ENCODE measurements at regions not wholly inside any gene's neighbourhood (a gene's known extent, or its start where the extent isn't known, plus 50 kb on each side); places are given as distances from the start of the nearest gene placed in this dataset.
A peak's percentile ranks its signal among the peaks of the same experiment; 100 is the strongest.
"Not testable (repeated sequence)": the region's sequence is repeated elsewhere in the genome, so short reads cannot be mapped to it uniquely, and the experiment has no call there.

DNA sequence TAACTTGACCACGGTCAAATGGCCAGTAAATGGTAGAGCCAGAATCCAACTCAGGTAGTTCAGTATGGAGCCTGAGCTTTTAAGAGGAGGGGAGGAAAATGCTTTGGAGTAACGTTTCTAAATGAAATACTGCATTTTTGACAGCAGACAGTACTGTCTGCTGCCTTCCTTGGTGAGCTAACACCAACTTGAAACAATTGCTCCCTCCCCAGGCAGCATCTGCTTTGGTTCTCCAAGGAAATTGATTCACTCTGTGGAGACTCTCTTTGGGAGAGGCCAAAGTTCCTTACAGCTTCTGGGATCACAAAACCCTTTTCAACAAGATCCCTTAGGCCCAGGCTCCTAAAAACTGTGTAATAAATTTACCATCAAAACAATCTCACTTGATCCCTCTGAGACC lies 75.2 kb upstream of the SSBP2 start:
- DNase-seq (ENCODE audit: low read depth) = no peak

DNA sequence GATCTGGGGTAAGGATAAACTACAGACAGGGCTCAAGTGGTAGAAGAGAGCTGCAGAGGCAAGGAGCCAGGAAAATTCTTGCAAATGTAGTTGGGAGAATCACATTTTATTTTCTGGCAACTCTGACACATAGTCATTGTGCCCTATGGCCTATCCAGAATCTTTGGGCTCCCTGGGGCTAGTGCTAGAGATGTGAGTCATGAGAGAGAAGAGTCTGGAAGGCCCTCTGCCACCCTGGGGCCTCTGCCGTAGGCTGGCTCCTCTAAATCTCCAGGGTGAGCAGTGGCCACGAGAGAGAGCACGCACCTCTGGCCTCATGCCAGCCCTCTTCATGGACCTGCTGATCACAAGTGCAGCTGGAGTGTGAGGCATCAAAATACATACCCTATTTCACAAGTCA lies 74.3 kb upstream of the SSBP2 start:
- peak; percentile 26 for DNase-seq (ENCODE audit: low read depth)

DNA sequence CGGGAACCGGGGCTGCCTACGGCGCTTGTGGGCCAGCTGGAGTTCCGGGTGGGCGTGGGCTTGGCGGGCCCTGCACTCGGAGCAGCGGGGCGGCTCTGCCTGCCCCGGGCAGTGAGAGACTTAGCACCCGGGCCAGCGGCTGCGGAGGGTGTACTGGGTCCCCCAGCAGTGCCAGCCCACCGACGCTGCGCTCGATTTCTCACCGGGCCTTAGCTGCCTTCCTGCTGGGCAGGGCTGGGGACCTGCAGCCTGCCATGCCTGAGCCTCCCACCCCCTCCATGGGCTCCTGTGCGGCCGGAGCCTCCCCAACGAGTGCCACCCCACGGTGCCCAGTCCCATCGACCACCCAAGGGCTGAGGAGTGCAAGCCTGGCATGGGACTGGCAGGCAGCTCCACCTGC lies 72.8 kb upstream of the SSBP2 start:
- DNase-seq (ENCODE audit: low read depth) = not testable (repeated sequence)

GRCh38 chr5:81820863-81821262 lies 70.0 kb upstream of the SSBP2 start:
- no peak for DNase-seq (ENCODE audit: low read depth)

GRCh38 chr5:81820318-81820636 lies 69.4 kb upstream of the SSBP2 start:
- no peak for DNase-seq (ENCODE audit: low read depth)

GRCh38 chr5:81819556-81820317 lies 68.8 kb upstream of the SSBP2 start:
- DNase-seq (ENCODE audit: low read depth) = no peak

GRCh38 chr5:81817980-81818379 lies 67.1 kb upstream of the SSBP2 start:
- no peak for DNase-seq (ENCODE audit: low read depth)

DNA sequence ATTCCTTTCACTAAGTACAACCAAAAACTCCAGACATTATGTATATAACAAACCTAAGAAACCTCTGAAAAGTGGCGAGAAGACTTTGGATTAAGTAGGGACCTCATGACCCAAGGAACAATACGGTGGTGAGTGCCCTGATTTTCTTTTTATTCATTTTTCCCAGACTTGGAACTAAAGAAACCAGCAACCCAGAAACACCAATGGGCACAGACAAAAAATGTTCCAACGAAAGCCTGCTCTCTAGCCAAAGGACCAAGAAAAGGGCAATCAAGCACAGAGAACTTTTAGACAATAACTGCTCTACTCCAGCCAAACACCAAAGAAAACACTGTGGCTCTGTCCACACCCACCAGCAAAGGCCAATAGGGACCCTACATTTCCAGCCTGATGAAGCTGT lies 66.2 kb upstream of the SSBP2 start:
- DNase-seq (ENCODE audit: low read depth) = no peak

DNA sequence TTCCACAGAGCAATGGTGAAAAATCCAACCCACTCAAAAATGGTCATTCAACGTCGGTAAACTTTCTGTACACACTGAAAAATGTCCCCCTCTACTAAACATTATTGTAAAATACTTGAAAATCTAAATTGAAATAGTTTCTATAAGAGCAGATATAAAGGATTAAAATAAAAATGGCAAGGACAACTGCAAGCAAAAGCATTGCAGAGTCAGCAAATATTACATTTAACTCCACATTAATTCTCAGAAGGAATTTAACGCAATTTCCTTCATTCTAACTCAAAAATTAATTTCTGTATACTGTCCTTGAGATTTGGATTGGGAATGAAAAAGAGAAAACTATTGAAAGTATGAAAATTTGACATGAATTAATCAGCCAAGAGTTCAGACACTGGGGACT lies 64.4 kb upstream of the SSBP2 start:
- DNase-seq (ENCODE audit: low read depth) = no peak

DNA sequence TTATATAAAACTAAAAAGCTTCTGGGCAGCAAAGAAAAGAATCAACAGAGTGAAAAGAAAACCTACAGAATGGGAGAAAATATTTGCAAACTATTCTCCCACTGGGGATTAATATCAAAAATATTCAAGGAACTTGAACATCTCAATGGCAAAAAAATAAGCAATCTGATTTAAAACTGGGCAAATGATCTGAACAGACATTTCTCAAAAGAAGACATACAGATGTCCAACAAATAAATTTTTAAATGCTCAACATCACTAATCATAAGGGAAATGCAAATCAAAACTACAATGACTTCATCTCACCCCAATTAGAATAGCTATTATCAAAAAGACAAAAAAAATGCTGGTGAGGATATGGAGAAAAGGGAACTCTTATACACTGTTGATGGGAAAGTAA lies 57.2 kb upstream of the SSBP2 start:
- no peak for DNase-seq (ENCODE audit: low read depth)

DNA sequence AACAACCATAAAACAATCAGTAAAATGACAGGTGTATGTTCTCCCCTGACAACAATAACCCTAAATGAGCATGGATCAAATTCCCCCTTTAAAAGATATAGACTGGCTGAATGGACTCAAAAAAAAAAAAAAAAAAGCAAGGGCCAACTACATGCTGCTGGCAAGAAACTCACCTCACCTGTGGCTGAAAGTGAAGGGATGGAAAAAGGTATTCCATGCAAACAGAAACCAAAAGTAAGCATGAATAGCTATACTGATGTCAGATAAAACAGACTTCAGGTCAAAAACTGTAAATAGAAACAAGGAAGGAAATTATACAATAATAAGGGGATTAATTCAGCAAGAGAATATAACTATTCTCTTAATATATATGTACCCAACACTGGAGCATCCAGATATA lies 54.2 kb upstream of the SSBP2 start:
- no peak for DNase-seq (ENCODE audit: low read depth)

DNA sequence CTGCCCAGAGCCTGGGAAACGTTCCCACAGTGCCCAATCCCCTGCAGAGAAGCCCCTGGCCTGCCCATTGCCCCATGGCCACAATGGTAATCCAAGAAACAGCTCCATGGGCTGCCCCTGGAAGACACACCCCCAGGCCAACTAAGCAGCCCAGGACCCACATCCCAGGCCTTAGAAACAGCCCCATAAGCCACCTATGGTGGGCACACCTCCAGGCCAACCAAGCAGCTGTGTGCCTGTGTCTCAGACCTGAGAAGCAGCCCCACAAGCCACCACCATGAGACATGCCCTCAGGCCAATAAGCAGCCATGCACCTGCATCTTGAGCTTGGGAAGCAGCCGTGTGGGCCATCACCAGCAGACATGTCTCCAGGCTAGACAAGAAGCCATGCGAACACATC lies 52.9 kb upstream of the SSBP2 start:
- DNase-seq (ENCODE audit: low read depth) = no peak

DNA sequence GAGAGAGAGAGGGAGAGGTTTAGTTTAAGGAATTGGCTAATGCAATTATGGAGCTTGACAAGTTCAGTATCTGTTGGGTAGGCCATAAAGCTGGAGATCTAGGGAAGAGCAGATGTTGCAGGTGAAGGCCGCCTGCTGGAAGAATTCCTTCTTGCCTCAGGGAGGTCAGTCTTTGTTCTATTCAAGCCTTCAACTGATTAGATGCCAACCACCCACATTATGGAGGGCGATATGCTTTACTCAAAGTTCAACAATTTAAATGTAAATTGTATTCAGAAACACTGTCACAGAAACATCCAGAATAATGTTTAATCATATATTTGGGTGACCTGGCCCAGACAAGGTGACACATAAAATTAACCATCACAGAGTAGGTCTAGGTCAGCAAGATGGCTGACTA lies 51.7 kb upstream of the SSBP2 start:
- no peak for DNase-seq (ENCODE audit: low read depth)

- DNase-seq (ENCODE audit: low read depth) = no peak
Measured at GRCh38 chr5:81802020-81802419, 51.1 kb upstream of the SSBP2 start.

GRCh38 chr5:81800797-81801196 lies 49.9 kb upstream of the SSBP2 start:
- DNase-seq (ENCODE audit: low read depth) = no peak
